Endothelial cell of umbilical vein (primary cell): ENCODE measurements at regions not wholly inside any gene's neighbourhood (a gene's known extent, or its start where the extent isn't known, plus 50 kb on each side); places are given as distances from the start of the nearest gene placed in this dataset.

Experiments
- BruUV-seq: library from RNA; stranded (reverse); fragments of 400-500 nt; replicated peaks from 2 replicates; lab custom pipeline; 2021; lab: Mats Ljungman, UMichigan
- CTCF ChIA-PET: fragments of 300-600, 350-600 bp; sonication (Branson Sonifier 250); formaldehyde crosslinking; loops from one replicate; lab custom pipeline; 2021; ENCODE audit warnings: antibody characterized with exemption, inconsistent platforms; lab: Charles Lee
- POLR2A ChIA-PET: fragments of 300-600, 350-600 bp; sonication (Branson Sonifier 250); formaldehyde crosslinking; loops from one replicate; lab custom pipeline; 2021; ENCODE audit warnings: antibody characterized with exemption, inconsistent platforms; lab: Charles Lee
- DNase-seq: peaks from one replicate; pipeline ENCODE4 v3.0.0-alpha.2; 2011; ENCODE audit warnings: low read depth, low spot score
- FAIRE-seq: peaks from 2 replicates; lab custom pipeline; 2011; peaks lifted over from hg19 to GRCh38; lab: Jason Lieb, UNC
- H2AFZ ChIP-seq: 2 replicates; pipeline ENCODE4 v1.6.0; 2012; ENCODE audit warnings: low read depth, low read length, control low read depth, inconsistent platforms
- H3K27ac ChIP-seq: 2 replicates; pipeline ENCODE4 v1.5.1; 2011; ENCODE audit warnings: low read depth, mild to moderate bottlenecking, control low read depth, low read length, moderate library complexity; ENCODE audit not compliant: insufficient read depth
- H3K27me3 ChIP-seq, 2 experiments: 2 replicates each; pipeline versions ENCODE4 v1.6.0 to v1.6.1; 2011; ENCODE audit warnings: low read length in 2 of 2, mixed read lengths in 1 of 2; ENCODE audit not compliant: control insufficient read depth in 2 of 2, insufficient read depth in 2 of 2
- H3K36me3 ChIP-seq, 2 experiments: 2 replicates in 1 of 2; 3 replicates in 1 of 2; pipeline ENCODE4 v1.5.1; 2011; ENCODE audit warnings: low read length in 2 of 2, mild to moderate bottlenecking in 1 of 2, moderate library complexity in 1 of 2; ENCODE audit not compliant: control insufficient read depth in 2 of 2, insufficient read depth in 2 of 2; ENCODE audit errors: extremely low read depth in 1 of 2
- H3K4me1 ChIP-seq: 3 replicates; pipeline ENCODE4 v1.5.1; 2011; ENCODE audit warnings: mild to moderate bottlenecking, low read length; ENCODE audit not compliant: control insufficient read depth, insufficient read depth; ENCODE audit errors: extremely low read depth
- H3K4me2 ChIP-seq: 2 replicates; pipeline ENCODE4 v1.6.1; 2011; ENCODE audit warnings: low read length, control low read depth, mixed read lengths; ENCODE audit not compliant: insufficient read depth
- H3K4me3 ChIP-seq, 3 experiments: fragments of 200-600 bp in 1 of 3; sonication (generic), shearing (Covaris generic) in 1 of 3; replicated peaks in 1 of 3; 2 replicates each; pipeline ENCODE4 v1.5.1; 2011 to 2016; ENCODE audit warnings: control low read depth in 3 of 3, low read length in 3 of 3, mild to moderate bottlenecking in 2 of 3, inconsistent platforms in 1 of 3, low read depth in 1 of 3, moderate library complexity in 1 of 3; ENCODE audit not compliant: insufficient read depth in 1 of 3
- H3K79me2 ChIP-seq: 2 replicates; pipeline ENCODE4 v1.6.0; 2012; ENCODE audit warnings: low read length, inconsistent platforms; ENCODE audit not compliant: control insufficient read depth, insufficient read depth
- H3K9ac ChIP-seq: replicated peaks from 2 replicates; pipeline ENCODE3; 2011; ENCODE audit warnings: low read length, control low read depth; ENCODE audit not compliant: insufficient read depth; ENCODE audit errors: extremely low read depth
- H3K9me1 ChIP-seq: replicated peaks from 3 replicates; pipeline ENCODE4 v1.6.0; 2011; ENCODE audit warnings: mild to moderate bottlenecking, low read length; ENCODE audit not compliant: control insufficient read depth, insufficient read depth; ENCODE audit errors: extremely low read depth
- H3K9me3 ChIP-seq: replicated peaks from 2 replicates; pipeline ENCODE4 v1.5.1; 2012; ENCODE audit warnings: low read length, inconsistent platforms; ENCODE audit not compliant: control insufficient read depth, insufficient read depth
- H4K20me1 ChIP-seq: replicated peaks from 2 replicates; pipeline ENCODE3; 2011; ENCODE audit warnings: mild to moderate bottlenecking, low read length; ENCODE audit not compliant: control insufficient read depth, insufficient read depth; ENCODE audit errors: extremely low read depth
- CTCF ChIP-seq, 2 donors: IDR thresholded peaks; 1 replicate in 1 of 2; 2 replicates in 1 of 2; pipeline ENCODE4 v1.5.1; 2011; ENCODE audit warnings: low read length in 2 of 2, mild to moderate bottlenecking in 2 of 2, moderate library complexity in 2 of 2, control low read depth in 1 of 2, inconsistent platforms in 1 of 2, low read depth in 1 of 2; ENCODE audit not compliant: insufficient read depth in 1 of 2; ENCODE audit errors: extremely low read depth in 1 of 2
- EZH2 ChIP-seq: IDR thresholded peaks from 2 replicates; pipeline ENCODE4 v1.6.1; 2012; ENCODE audit warnings: borderline replicate concordance, low read depth, mild to moderate bottlenecking, moderate library complexity, low read length, inconsistent platforms; ENCODE audit not compliant: severe bottlenecking
- FOS ChIP-seq: IDR thresholded peaks from 2 replicates; pipeline ENCODE4 v1.6.1; 2011; ENCODE audit warnings: mild to moderate bottlenecking, low read length, moderate library complexity, borderline replicate concordance; ENCODE audit not compliant: insufficient read depth
- GATA2 ChIP-seq: IDR thresholded peaks from 2 replicates; pipeline ENCODE4 v1.7.0; 2011; ENCODE audit warnings: low read depth, mild to moderate bottlenecking, moderate library complexity, mixed read lengths, low read length; ENCODE audit not compliant: insufficient read length, insufficient read depth
- JUN ChIP-seq: IDR thresholded peaks from 2 replicates; pipeline ENCODE4 v1.6.1; 2011; ENCODE audit warnings: borderline replicate concordance, low read depth; ENCODE audit not compliant: insufficient read length, insufficient read depth
- MAX ChIP-seq: IDR thresholded peaks from 2 replicates; pipeline ENCODE4 v1.6.1; 2011; ENCODE audit not compliant: insufficient read depth, insufficient read length
- MYC ChIP-seq: IDR thresholded peaks from one replicate; pipeline ENCODE4 v1.6.1; 2011; ENCODE audit warnings: mild to moderate bottlenecking, low read depth, low read length
- POLR2A ChIP-seq: IDR thresholded peaks from 2 replicates; pipeline ENCODE4 v1.6.1; 2012; ENCODE audit warnings: low read depth, mild to moderate bottlenecking, control low read depth, low read length
- POLR2AphosphoS5 ChIP-seq: IDR thresholded peaks from 2 replicates; pipeline ENCODE4 v1.6.1; 2012; ENCODE audit warnings: low read depth, mild to moderate bottlenecking, control low read depth, low read length, moderate library complexity; ENCODE audit not compliant: insufficient read depth
- dilution Hi-C: fragments of 300-500 bp; cut with MboI; formaldehyde crosslinking; loops from one replicate; pipeline ENCODE4 v1.15.0; 2019; ENCODE audit warnings: low sequenced_read_pairs; ENCODE audit not compliant: extremely low pct_ligation_motif_present
- intact Hi-C: fragments of 100-400 bp; cut with micrococcal nuclease; formaldehyde crosslinking; loops from one replicate; pipeline ENCODE4 v1.10.0; 2022

GRCh38 chr1:219304227-219305226, 130.8 kb downstream of the LYPLAL1 start:
- dilution Hi-C loops (no loop called here), intact Hi-C loops (loop anchor here (1.0 to 5.0 kb wide), 12 partner anchors 9 to 922 kb away; no protein-coding TSS in a partner anchor)
- Histone ChIP-seq H4K20me1 (no peaks in the 10 kb centered on the region), H3K9me1 (no peaks in the 10 kb centered on the region), H3K27ac (peak overlapping the region; percentile 94), H3K9ac (peak overlapping the region; percentile 79), H2AFZ (peak overlapping the region; percentile 7), H3K79me2 (no peaks in the 10 kb centered on the region), H3K4me3 (no peak overlapping the region), H3K4me2 (peak overlapping the region; percentile 64), H3K9me3 (no peaks in the 10 kb centered on the region), H3K4me1 (peaks cover 35% of the 10 kb centered on the region), H3K27me3 (no peaks in the 10 kb centered on the region), H3K36me3 (no peaks in the 10 kb centered on the region)
- TSS peak; percentile 69 for BruUV-seq
- FAIRE-seq (peak; percentile 76), DNase-seq (peak; percentile 86)
- TF ChIP-seq JUN (peak; percentile 81), FOS (peak; percentile 51), CTCF (IDR thresholded peaks at IDR 0.05; ENCODE audit: extremely low read depth in 1 of 2, insufficient read depth in 1 of 2, low read depth in 1 of 2, low read length in 2 of 2) (peak in 1 of 2 donors; percentile 4), GATA2 (peak; percentile 95), POLR2AphosphoS5 (peak; percentile 26), POLR2A (no peak), EZH2 (no peak), MAX (no peak), MYC (no peak)
- ChIA-PET POLR2A (no interaction called here), CTCF (no interaction called here)
